ELF-1 (cell line): ENCODE measurements at regions not wholly inside any gene's neighbourhood (a gene's known extent, or its start where the extent isn't known, plus 50 kb on each side); places are given as distances from the start of the nearest gene placed in this dataset.
"Not testable (repeated sequence)": the region's sequence is repeated elsewhere in the genome, so short reads cannot be mapped to it uniquely, and the experiment has no call there.

Experiments used
- DNase-seq: peaks from one replicate; pipeline ENCODE4 v3.0.0-alpha.2; 2016; ENCODE audit warnings: low read depth, low spot score

DNA sequence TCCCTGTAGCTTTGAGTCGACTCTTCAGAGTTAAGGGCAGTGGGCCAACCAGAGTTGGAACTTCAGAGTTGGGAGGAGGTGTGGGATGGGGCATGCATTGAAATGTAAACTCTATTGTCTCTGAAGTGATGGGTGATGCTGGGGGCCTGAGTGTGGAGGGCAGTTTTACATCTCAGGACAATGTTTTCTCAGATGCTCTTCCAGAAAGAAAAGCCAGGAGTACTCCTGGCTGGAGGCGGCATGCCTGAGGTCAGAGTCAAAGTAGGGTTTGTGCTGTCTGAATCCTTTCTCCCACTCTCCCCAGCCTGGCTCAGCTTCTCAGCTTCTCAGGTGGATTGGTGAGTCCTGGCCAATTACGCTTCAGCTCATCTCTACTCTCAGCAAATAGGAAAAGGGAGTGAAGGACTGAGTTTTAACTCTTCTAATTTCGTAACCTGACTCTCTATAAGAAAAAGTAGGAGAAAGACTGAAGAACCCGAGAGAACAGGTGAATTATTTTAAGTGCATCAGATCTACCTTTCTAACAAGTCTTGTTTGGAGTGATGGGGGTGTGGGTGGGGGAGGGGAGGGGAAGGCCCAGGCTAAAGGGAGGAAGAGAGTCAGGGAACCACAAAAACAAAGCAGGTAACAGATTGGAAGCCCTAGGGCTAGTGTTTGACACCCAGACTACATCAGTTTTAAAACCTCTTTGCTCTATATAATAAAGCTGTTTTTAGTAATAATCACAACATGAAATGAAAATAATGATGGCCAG lies 107.5 kb upstream of the PELI1 start:
- DNase-seq = peak; percentile 84

DNA sequence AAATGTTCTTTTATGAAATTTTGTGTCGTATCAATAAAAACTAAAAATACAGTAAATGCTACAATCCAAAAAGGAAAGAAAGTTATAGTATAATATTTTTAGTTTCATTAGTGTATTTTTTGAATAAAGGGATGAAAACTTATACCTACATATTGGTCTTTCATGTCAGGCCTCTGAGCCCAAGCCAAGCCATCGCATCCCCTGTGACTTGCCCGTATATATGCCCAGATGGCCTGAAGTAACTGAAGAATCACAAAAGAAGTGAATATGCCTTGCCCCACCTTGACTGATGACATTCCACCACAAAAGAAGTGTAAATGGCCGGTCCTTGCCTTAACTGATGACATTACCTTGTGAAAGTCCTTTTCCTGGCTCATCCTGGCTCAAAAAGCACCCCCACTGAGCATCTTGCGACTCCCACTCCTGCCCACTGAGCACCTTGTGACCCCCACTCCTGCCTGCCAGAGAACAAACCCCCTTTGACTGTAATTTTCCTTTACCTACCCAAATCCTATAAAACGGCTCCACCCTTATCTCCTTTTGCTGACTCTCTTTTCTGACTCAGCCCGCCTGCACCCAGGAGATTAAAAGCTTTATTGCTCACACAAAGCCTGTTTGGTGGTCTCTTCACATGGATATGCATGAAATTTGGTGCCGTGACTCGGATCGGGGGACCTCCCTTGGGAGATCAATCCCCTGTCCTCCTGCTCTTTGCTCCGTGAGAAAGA lies 108.2 kb upstream of the PELI1 start:
- peak; percentile 65 for DNase-seq

DNA sequence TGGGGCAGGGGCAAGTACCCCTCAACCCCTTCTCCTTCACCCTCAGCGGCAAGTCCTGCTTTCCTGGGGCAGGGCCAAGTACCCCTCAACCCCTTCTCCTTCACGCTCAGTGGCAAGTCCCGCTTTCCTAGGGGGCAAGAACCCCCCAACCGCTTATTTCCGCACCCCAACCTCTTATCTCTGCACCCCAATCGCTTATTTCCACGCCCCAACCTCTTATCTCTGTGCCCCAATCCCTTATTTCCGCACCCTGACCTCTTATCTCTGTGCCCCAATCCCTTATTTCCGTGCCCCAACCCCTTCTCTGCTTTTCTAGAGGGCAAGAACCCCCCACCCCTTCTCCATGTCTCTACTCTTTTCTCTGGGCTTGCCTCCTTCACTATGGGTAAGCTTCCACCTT lies 109.2 kb upstream of the PELI1 start:
- DNase-seq = not testable (repeated sequence)

DNA sequence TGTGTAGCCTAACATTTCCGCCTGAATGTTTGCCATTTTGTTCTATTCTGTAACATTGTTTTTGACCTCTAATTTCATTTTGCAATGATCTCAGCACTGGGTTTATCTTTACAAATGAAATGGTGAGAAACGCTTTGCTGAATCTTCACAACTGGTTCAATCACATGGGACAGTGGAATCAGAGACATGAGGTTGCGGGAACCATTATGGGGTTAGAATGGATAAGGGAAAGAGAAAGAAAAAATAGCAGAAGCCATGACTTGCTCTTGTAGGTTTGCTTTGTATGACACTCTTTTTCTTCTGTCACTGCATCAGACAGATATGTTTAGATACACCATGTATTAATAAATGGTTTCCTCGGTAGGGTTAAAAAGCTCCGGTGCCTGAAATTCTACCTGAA lies 114.3 kb upstream of the PELI1 start:
- no peak for DNase-seq

DNA sequence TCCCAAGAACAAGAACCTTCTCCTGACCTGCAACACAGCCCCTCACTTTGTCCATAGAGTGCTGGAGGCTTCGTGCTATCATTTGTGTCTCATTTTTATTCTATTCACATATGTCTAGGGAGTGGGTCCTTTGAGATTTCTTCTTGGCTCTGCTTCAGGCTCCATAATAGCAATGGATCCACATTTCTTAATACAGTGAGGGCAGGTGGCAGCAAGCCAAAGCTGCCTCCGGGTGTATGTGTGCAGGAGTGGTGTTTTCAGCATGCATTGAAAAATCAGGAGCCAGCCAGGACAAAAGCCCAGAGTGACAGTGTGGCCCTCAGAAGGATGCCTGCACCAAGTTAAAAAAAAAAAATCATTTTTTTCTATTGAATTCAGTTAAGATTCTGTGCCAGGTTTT lies 115.1 kb upstream of the PELI1 start:
- no peak for DNase-seq

DNA sequence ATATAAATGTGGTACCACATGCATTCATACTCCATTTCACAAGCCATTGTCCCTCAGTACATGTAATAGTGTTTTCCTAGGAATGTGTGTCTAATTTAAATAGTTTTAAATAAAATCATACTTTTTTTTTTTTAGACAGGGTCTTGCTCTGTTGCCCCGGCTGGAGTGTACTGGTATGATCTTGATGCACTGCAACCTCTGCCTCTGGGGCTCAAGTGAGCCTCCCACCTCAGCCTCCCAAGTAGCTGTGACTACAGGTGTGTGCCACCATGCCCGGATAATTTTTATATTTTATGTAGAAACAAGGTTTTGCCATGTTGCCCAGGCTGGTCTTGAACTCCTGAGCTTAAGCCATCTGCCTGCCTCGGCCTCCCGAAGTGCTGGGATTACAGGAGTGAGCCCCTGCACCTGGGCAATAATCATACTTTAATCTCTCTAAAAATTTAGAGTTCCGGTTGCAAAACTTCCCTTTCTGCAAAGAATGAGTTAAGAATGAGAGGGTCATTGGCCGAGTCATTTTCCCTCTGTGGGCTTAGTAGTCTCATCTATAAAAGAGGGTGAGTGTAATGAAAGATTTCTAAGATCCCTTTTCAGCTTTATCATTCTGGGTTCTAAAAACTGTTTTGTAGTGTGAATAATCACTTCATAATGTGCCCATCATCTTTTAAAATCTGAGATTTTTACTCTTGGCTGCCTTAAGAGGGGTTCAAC lies 116.0 kb upstream of the PELI1 start:
- no peak for DNase-seq

DNA sequence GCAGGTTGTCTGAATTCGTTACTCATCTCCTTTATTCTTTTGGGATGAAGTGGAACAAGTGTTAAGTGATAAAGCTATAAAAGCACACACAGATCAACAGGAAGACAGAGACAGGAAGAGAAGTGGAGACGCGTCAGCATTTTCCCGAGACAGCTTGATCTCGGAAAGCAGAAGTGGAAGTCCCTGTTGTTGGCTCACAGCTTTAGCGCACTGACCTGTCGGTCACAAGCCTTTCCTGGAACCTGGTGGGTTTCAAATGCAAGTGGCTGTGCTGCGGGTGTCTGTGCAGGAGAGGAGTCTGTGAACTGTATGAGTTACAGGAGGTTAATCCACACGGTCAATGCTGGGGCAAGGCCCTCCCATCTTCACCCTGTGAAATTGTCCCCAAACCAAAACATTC lies 116.6 kb upstream of the PELI1 start:
- no peak for DNase-seq

DNA sequence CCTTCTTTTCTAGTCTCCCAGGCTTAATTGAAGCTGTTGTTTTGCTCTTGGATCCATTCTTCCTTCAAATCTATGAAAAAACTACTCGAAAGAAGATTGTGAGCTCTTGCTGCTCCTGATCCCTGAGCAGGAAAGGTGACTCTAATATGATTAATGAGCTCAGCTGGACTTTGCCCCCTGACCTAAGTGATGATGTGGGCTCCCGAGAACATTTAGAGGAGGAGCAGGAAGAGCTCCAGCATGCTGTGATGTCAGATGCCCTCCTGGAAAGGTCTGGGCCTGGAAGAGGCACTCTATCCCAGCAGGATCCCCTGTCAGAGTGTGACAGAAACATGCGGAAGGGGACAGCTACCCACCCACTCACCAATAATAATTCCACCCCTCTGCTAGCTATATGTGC lies 117.9 kb upstream of the PELI1 start:
- DNase-seq = no peak

DNA sequence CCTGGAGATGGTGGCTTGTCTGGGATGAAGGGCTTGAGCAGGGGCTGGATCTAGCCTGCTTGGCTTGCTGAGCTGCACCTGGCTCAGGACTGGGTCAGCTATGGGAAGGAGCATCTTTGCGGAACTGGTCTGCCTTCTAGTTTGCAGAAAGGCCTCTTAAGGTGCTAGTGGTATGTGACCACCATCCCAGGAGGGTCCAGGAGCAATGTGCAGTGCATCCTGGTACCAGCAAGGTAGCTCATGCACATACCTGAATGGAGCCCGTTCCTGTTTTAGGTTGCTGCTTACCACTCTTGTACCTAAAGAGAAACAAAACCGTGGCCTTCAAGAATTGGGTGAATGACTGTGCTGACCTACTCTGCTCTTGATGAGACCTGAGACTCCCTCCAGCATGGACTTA lies 118.6 kb upstream of the PELI1 start:
- no peak for DNase-seq

DNA sequence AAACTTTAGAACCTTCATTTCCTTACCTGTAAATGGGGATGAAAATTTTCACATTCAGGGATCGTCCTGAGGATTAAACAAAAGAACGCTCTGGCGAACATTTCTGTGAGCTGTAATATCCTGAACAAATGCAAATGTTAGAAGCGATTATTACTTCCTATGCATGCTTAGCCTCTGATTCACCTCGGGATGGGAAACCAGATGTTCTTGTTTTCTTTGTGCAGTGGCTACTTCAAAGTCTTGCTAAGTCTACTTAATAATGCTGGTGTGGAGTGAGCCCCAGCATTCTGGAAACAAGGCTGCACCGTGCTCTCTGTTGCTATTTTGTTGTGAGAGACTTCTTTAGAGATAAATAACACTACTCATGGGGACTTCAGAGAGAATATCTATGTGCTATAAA lies 119.1 kb upstream of the PELI1 start:
- no peak for DNase-seq

DNA sequence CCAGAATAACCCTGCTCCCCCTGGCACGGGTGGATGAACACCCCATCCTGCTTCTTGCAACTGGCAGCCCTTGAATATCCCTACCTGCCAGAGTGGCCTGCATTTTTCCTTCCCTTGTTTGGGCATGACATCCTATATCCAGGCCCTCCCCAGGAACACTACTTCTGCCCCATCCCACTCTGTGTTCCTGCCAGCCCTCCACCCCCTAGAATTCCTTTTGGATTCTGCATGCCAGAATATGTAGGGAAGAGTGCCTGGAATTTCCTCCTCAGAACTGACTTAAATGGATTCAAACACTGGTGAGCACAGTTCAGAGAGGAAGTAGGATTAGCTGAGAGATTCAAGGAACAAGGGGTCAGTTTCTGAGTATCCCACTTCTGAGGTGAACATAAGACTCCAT lies 123.5 kb upstream of the PELI1 start:
- DNase-seq = peak; percentile 44

DNA sequence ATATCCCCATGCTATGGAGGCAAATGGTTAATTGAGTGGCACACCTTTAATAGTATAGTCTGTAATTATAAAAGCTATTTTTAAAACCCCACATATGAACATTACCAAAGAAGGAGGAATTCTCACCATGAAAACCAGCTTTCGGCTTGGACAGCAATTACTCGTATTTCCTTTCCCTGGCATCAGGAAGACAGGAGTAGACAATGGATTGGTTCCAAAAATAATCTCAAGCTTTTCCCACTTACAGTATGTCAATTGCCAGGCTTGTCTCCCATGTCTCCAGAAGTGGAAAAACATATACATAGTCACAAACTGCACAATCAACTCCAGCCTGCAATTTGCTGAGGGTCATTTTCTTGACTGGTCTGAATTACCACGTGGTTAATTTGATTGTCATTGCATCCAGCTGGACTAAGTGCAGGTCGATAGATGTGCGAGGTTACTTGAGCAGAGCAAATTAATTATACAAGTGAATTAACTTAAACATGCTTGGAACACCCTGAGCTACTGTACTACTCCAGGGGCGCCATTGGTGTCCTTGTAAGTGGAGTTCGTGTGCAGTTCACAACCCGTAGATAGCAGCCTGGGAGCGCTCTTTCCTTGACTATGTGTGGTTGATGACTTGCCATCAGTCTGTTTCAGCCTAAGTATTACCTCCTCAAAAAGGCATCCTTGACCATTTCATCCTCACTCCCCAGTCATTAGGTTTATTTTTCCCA lies 124.3 kb upstream of the PELI1 start:
- no peak for DNase-seq

DNA sequence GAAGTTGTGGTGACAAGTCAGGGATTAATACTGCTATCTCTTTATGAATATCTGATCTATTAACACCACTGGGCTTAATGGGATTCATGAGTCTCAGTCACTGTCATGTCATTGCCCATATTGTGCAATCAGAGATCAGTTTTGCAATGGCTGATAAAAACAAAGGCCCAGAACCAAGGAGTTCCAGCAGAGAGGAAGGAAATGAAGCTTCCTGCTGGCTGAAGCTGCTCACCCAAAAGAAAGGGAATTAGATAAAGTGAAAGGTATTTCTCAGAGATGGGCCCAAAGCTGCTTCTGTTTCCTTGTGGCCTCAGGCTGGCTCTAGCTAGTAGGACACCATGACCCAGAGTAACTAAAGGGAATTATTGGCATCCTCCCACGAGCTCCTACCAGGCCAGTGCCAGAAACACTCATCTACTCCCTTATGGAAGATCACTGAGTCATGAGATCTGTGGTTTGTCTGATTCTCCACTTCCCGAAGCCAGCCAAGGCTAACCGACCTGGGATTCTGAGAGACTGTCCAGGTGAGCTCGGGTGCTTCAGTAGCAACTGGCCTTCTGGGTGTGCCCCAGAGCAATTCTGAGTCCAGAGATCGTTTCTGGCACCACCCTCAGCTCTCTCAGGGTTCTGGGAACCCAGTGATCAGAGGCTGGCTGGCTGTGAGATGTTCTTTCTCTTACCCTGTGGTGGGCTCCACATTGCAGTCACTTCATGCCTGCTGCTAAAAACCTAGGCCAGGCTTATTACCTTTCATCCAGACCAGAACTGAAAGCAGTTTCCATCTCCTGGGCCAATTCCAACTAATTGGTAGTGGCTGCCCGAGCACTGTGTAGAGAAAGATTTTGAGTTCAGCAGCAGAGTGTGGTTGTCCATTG lies 129.5 kb upstream of the PELI1 start:
- DNase-seq = peak; percentile 47

DNA sequence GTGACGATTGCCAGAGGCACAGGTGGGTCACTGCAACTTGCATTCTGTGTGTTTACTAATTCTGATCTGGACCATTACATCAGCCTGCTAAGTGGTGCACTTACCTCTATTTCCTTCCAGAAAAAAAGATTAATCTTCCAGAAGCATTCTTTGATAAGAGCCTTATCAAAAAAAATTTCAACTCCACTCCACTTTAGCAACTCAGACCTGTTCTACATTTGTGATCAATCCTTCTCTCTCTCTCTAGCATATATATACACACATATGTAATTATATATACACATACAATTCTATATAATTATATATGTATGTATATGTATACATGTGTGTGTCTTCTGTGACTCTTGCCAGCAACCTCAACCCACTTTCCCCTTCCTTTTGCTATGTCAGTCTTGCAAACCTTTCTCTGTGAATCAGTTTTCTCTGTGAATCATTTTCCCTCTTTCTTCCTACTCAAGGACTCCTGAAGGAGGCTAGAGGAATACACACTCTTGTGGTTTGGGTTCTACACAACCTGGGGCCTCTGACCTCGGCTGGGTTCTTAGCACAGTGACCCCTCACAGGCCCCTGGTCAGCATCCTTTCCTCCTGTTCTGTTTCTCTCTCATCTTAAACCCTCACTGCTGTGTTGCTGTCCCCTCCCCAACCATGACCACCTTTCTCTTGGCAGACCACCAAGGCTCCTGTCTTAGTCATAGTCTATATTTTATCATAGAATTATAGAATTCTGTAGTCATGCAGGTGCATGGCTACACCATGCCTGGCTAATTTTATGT lies 130.4 kb upstream of the PELI1 start:
- DNase-seq = no peak

DNA sequence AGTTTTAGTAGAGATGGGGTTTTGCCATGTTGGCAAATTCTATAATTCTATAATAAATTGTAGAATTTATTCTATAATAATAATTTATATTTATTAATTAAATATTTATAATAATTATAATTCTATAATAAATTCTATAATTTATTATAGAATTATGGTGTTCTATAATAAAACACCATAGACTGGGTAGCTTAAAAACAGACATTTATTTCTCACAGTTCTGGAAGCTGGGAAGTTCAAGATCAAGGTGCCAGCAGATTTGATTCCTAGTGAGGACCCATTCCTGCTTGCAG lies 130.9 kb upstream of the PELI1 start:
- no peak for DNase-seq

DNA sequence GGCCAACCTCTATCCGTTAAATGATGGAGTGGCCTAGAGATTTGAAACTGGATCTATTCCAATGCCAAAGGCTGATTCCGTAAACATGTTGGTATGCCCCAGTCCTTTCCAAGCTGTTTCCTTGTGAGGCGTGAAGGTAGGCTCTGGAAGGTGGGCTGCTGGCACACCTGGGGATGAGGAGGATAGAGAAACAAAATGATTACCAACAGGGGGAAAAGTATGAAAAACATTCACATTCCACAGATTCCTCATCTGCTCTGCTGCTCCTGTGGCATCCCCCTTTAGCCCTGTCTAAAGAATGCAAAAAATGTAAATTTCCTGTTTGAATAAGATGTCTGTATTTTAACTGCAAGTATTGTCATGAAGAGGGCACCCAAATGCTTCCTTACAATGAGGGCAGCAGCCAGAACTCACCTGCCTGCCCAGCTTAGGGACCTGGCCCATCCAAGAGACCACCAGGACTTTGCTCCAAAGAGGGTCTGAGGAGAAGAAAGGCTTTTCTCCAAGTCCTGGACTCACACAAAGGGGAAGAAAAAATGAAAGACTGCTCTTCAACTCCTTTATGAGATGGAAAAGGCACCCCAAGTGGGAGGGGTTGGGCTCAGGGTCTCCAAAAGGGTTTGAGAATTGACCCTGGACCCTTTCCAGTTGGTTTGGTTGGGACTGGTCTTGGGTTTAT lies 132.3 kb upstream of the PELI1 start:
- DNase-seq = peak; percentile 67

DNA sequence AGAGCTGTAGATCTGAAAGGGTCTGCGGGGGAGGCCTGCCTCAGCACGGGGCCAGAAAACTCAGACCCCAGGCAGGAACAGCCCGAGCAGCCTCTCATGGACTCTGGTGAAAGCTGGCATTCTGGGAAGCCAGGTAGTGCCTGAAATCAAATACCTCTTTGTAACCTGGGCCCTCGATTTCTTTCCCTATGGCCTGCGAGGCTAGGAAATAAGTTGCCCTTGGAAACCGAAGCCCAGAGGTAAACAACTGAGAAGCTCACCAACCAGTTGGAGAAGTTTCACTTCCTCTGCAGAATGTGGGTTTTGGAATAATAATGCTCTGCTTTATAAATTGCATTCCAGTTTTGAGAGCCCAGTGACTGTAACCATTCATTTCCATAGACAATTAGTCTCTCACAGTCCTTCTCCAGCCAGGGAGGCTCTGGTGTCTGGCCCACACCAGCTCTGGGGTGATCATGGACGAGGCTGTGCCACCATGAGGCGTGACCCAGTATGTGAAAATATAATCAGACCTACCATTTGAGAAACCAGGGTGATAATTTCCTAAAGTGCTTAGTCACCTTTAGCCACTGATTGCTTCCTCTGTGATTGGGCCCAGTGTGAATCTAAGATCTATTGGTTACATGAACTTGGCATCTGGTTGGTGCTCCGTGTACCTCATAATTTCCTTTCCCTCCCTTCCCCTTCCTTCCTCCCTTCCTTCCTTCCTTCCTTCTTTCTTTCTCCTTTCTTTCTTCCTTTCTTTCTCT lies 133.1 kb upstream of the PELI1 start:
- peak; percentile 43 for DNase-seq

DNA sequence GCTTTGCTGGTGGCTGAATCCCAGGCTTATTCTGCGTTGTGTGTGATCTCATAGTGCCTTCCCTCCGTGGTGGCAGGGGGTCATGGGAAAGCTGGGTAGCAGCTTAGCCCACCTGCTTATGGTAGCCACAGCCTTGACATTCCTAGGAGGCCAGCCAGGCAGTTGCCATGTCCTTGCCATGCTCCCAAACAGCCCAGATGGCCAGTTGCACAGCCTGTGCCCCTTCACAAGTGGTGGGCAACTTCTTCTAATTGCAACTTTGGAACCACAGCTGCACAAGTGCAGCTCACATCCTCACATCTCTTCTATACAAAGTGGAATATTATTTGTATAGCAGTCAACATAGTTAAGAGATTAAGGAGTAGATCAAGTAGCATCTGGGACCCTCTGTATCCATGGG lies 136.6 kb upstream of the PELI1 start:
- not testable (repeated sequence) for DNase-seq

DNA sequence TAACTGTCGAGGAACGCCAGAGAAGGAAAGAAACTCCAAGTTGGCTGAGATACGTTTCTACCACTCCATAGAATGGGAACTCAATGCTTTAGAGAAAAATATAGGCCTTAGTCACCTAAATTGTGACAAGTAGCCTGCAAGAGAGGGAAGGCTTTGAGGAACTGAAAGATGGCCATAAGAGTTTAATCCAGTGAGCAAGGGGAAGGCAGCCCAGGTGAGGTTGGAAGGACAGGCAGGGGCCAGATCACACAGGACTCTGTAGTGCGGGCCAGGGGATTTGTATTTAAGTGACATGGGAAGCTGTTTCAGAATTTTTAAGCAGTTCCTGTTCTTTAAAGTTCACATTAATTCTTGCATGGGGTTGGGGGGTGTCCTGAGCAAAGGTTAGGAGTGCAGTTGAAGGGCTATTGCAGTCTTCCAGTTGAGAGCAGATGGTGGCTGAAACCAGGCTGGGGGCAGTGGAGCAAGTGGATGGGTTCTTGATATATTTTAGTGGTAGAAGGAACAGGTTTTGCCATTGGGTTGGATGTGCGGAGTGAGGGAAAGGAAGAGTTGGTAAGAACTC lies 138.9 kb upstream of the PELI1 start:
- DNase-seq = no peak
